Left kidney (tissue), 1 donor: ENCODE measurements at regions not wholly inside any gene's neighbourhood (a gene's known extent, or its start where the extent isn't known, plus 50 kb on each side); places are given as distances from the start of the nearest gene placed in this dataset.
"Not testable (repeated sequence)": the region's sequence is repeated elsewhere in the genome, so short reads cannot be mapped to it uniquely, and the experiment has no call there.

Experiments used
- DNase-seq: peaks from one replicate; pipeline ENCODE4 v3.0.0-alpha.2; 2013

GRCh38 chr11:122604621-122605020, 50.9 kb upstream of the UBASH3B start:
- DNase-seq, result no peak

- DNase-seq, result no peak
Observed at GRCh38 chr11:122601141-122602125, 54.1 kb upstream of the UBASH3B start.

GRCh38 chr11:122600290-122600689, 55.2 kb upstream of the UBASH3B start:
- no peak for DNase-seq

GRCh38 chr11:122599434-122599833, 56.1 kb upstream of the UBASH3B start:
- DNase-seq, result no peak

GRCh38 chr11:122598971-122599370, 56.6 kb upstream of the UBASH3B start:
- DNase-seq, result no peak

- DNase-seq, result no peak
Observed at GRCh38 chr11:122597511-122597910, 58.0 kb upstream of the UBASH3B start.

GRCh38 chr11:122594986-122595645, 60.4 kb upstream of the UBASH3B start:
- no peak for DNase-seq

- no peak for DNase-seq
Observed at GRCh38 chr11:122593473-122594420, 61.8 kb upstream of the UBASH3B start.

- DNase-seq, result no peak
Observed at GRCh38 chr11:122592641-122593040, 62.9 kb upstream of the UBASH3B start.

GRCh38 chr11:122584670-122585069, 70.9 kb upstream of the UBASH3B start:
- no peak for DNase-seq

- DNase-seq, result not testable (repeated sequence)
Observed at GRCh38 chr11:122580071-122580470, 75.5 kb upstream of the UBASH3B start.

GRCh38 chr11:122578171-122578825, 77.2 kb upstream of the UBASH3B start:
- no peak for DNase-seq

GRCh38 chr11:122572592-122572991, 82.9 kb upstream of the UBASH3B start:
- no peak for DNase-seq

- DNase-seq, result no peak
Observed at GRCh38 chr11:122563761-122564160, 91.8 kb upstream of the UBASH3B start.

- no peak for DNase-seq
Observed at GRCh38 chr11:122559734-122560382, 95.7 kb upstream of the UBASH3B start.

GRCh38 chr11:122559218-122559617, 96.3 kb upstream of the UBASH3B start:
- DNase-seq, result not testable (repeated sequence)

GRCh38 chr11:122557163-122557562, 98.4 kb upstream of the UBASH3B start:
- DNase-seq, result not testable (repeated sequence)

GRCh38 chr11:122556605-122557004, 98.9 kb upstream of the UBASH3B start:
- DNase-seq, result peak; percentile 14

- DNase-seq, result no peak
Observed at GRCh38 chr11:122538060-122538459, 117.5 kb upstream of the UBASH3B start.

- no peak for DNase-seq
Observed at GRCh38 chr11:122524898-122525297, 130.6 kb upstream of the UBASH3B start.
